ENCODE measurements at regions not wholly inside any gene's neighbourhood (a gene's known extent, or its start where the extent isn't known, plus 50 kb on each side); places are given as distances from the start of the nearest gene placed in this dataset.

DNA sequence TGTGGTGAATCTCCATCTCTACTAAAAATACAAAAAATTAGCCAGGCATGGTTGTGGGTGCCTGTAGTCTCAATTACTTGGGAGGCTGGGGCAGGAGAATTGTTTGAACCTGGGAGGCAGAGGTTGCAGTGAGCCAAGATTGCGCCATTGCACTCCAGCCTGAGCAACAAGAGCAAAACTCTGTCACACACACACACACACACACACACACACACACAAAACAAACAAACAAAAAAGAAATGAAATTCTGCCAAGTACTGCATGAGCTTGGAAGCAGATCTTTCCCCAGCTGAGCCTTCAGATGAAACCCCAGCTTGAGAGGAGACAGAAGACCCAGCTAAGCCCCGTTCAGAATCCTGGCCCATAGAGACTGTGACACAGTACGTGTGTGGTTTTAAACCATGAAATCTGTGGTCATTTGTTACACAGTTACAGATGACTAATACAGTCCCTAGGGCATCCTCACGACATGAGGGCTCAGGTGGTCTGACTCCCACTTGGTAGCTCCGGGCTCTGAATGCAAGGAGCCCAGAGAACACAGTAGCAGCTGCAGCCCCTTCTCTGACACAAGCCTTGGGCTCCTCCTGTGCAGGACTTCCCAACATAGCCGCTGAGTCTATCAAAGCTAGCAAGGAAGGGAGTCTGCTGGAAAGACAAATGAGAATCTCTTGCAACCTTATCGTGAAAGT lies 132.8 kb downstream of the SEC14L1 start:
- TF ChIP-seq EP300 (IDR thresholded peaks at IDR 0.05; ENCODE audit: borderline replicate concordance): no peak
- TF ChIP-seq RAD21 (IDR thresholded peaks at IDR 0.05; ENCODE audit: low read depth): no peak

All from Ishikawa (cell line).